Ishikawa (cell line): ENCODE measurements at regions not wholly inside any gene's neighbourhood (a gene's known extent, or its start where the extent isn't known, plus 50 kb on each side); places are given as distances from the start of the nearest gene placed in this dataset.

ENCODE experiments used
- CEBPB ChIP-seq: IDR thresholded peaks from 2 replicates; pipeline ENCODE4 v1.6.1; 2012
- CREB1 ChIP-seq: IDR thresholded peaks from 2 replicates; pipeline ENCODE4 v1.6.1; 2012; ENCODE audit warnings: low read depth
- EGR1 ChIP-seq: IDR thresholded peaks from 2 replicates; pipeline ENCODE4 v1.6.1; 2012
- EP300 ChIP-seq: IDR thresholded peaks from 2 replicates; pipeline ENCODE4 v1.6.1; 2012; ENCODE audit warnings: borderline replicate concordance
- FOXM1 ChIP-seq: IDR thresholded peaks from 2 replicates; pipeline ENCODE4 v1.6.1; 2012; ENCODE audit warnings: low read depth, borderline replicate concordance
- NFIC ChIP-seq: IDR thresholded peaks from 2 replicates; pipeline ENCODE4 v1.6.1; 2012
- RAD21 ChIP-seq: IDR thresholded peaks from 2 replicates; pipeline ENCODE4 v1.6.1; 2012; ENCODE audit warnings: low read depth
- REST ChIP-seq: IDR thresholded peaks from 2 replicates; pipeline ENCODE4 v1.6.1; 2012; ENCODE audit warnings: low read depth, mild to moderate bottlenecking
- TAF1 ChIP-seq: IDR thresholded peaks from 2 replicates; pipeline ENCODE4 v1.6.1; 2012; ENCODE audit warnings: low read depth, mild to moderate bottlenecking
- TCF12 ChIP-seq: IDR thresholded peaks from 2 replicates; pipeline ENCODE4 v1.6.1; 2012; ENCODE audit warnings: low read depth
- TEAD4 ChIP-seq: IDR thresholded peaks from 2 replicates; pipeline ENCODE4 v1.6.1; 2012
- USF1 ChIP-seq: IDR thresholded peaks from 2 replicates; pipeline ENCODE4 v1.6.1; 2012
- YY1 ChIP-seq: IDR thresholded peaks from 2 replicates; pipeline ENCODE4 v1.6.1; 2012; ENCODE audit warnings: low read depth
- ZBTB7A ChIP-seq: IDR thresholded peaks from 2 replicates; pipeline ENCODE4 v1.6.1; 2012; ENCODE audit warnings: low read depth
- TF ChIP-seq, protein P1 (sequence below): IDR thresholded peaks from 2 replicates; pipeline ENCODE4 v1.6.1; 2012

DNA sequence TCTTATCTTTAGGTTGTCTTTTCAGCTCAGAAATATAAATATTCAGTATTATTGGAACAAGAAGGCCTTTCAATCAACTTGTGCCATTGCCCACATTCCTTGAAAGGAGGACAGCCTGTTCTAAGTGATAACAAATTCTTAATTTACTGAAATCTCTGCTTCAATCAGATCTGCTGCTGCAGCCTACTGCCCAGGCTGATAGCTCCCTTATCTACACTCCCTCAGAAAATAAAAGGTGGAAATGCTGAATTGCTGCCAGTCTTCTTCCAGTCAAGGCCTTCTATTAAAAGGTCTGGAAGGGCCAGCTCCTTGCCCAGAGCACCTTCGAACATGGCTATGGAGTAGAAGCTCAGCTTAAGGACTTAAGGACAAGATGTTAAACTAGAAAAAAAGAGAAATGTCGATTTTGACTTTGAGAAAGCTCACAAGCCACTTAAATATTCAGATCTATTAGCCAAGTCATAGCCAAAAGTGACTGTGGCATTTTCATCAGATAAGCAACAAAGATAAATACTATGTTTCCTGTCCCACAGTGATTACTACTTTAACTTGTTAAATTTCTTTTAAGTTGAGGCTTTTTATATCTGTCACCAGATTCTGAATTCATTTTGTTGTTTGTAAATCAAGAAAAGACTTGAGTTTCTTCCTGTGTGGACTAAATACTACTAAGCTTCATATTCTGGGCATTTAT, 480.5 kb upstream of the CBLB start:
- TF ChIP-seq EGR1 = no peak
- TF ChIP-seq CREB1 = no peak
- TF ChIP-seq USF1 = no peak
- TF ChIP-seq CEBPB = no peak
- TF ChIP-seq REST = no peak
- no peak for TF ChIP-seq NFIC
- no peak for TF ChIP-seq RAD21
- TF ChIP-seq ZBTB7A = no peak
- no peak for TF ChIP-seq EP300
- no peak for TF ChIP-seq TAF1
- TF ChIP-seq FOXM1 = no peak
- no peak for TF ChIP-seq TCF12
- no peak for TF ChIP-seq YY1
- TF ChIP-seq, protein P1, sequence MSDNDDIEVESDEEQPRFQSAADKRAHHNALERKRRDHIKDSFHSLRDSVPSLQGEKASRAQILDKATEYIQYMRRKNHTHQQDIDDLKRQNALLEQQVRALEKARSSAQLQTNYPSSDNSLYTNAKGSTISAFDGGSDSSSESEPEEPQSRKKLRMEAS = no peak
- TF ChIP-seq TEAD4 = no peak

DNA sequence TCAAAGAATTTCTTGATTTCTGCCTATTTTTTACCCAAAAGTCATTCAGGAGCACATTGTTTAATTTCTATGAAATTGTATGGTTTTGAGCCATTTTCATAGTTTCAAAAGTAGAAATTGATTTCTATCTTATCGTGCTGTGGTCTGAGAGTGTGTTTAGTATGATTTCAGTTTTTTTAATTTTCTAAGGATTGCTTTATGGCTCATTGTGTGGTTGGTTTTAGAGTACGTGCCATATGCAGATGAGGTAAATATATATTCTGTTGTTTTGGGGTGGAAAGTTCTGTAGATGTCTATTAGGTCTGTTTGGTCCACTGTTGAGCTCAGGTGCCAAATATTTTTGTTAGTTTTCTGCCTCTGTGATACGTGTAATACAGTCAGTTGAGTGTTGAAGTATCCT, 487.1 kb upstream of the CBLB start:
- TF ChIP-seq USF1 (no peak), ZBTB7A (no peak), EGR1 (no peak)

DNA sequence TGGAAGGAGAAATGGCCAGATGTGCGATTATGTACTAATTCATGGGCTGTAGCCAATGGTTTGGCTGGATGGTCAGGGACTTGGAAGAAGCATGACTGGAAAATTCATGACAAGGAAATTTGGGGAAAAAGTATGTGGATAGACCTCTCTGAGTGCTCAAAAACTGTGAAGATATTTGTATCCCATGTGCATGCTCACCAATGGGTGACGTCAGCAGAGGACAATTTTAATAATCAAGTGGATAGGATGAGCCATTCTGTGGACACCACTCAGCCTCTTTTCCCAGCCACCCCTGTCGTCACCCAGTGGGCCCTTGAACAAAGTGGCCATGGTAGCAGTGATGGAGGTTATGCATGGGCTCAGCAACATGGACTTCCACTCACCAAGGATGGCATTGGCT, 490.9 kb upstream of the CBLB start:
- TF ChIP-seq EP300 (no peak), FOXM1 (no peak), ZBTB7A (no peak)

DNA sequence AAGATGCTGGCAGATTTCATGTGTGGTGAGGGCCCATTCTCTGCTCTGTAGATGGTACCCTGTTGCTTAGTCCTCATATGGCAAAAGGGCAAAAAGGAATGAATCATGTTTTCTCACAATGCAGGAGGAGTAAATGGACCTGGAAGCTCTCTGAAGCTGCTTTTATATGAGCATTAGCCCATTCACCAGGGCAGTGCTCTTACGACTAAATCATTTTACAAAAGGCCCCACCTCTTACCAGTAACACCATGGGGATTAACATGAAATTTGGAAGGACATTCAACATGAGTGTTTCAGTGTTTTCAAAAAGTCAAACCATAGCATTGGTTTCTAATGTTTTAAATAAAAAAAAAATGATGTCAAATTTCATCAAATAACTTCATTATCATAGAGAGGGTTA, 495.7 kb upstream of the CBLB start:
- TF ChIP-seq CEBPB (no peak), EGR1 (no peak), TAF1 (no peak), CREB1 (no peak), USF1 (no peak), ZBTB7A (no peak), RAD21 (no peak), TEAD4 (no peak), YY1 (no peak), EP300 (no peak), NFIC (no peak), REST (no peak), FOXM1 (no peak), TCF12 (no peak)
- TF ChIP-seq, protein P1 = no peak

- no peak for TF ChIP-seq TCF12
Observed at GRCh38 chr3:106365061-106365691, 496.4 kb upstream of the CBLB start.

GRCh38 chr3:106366352-106366751, 497.5 kb upstream of the CBLB start:
- TF ChIP-seq USF1 (no peak), RAD21 (no peak), EP300 (no peak), CREB1 (no peak), EGR1 (no peak), FOXM1 (no peak), ZBTB7A (no peak), NFIC (no peak), TAF1 (no peak), TCF12 (no peak), YY1 (no peak), TEAD4 (no peak), CEBPB (no peak), REST (no peak)
- TF ChIP-seq, protein P1 = no peak
